NB4 (cell line): ENCODE measurements at regions not wholly inside any gene's neighbourhood (a gene's known extent, or its start where the extent isn't known, plus 50 kb on each side); places are given as distances from the start of the nearest gene placed in this dataset.
A peak's percentile ranks its signal among the peaks of the same experiment; 100 is the strongest.

Source experiments
- DNase-seq: peaks from one replicate; pipeline ENCODE4 v3.0.0; 2010; ENCODE audit warnings: low read depth
- H3K4me3 ChIP-seq: one replicate; pipeline ENCODE4 v1.5.1; 2011; ENCODE audit warnings: mild to moderate bottlenecking, low read depth, low read length, moderate library complexity
- CTCF ChIP-seq: IDR thresholded peaks from one replicate; pipeline ENCODE4 v1.5.1; 2012; ENCODE audit warnings: low read depth, low read length
- MAX ChIP-seq: IDR thresholded peaks from 2 replicates; pipeline ENCODE4 v1.6.1; 2011; ENCODE audit warnings: low read depth, low read length
- MYC ChIP-seq: IDR thresholded peaks from 2 replicates; pipeline ENCODE4 v1.6.1; 2011; ENCODE audit warnings: low read depth, low read length
- POLR2A ChIP-seq: IDR thresholded peaks from 2 replicates; pipeline ENCODE4 v1.6.1; 2011; ENCODE audit warnings: mild to moderate bottlenecking; ENCODE audit not compliant: insufficient read length; ENCODE audit errors: extremely low read depth

- TF ChIP-seq POLR2A (no peak), CTCF (no peak), MAX (no peak), MYC (no peak)
- no peak for DNase-seq
- no peak overlapping the region for H3K4me3 ChIP-seq
These were observed 229.8 kb upstream of the HS6ST1 start for GRCh38 chr2:128548461-128548891.

GRCh38 chr2:128549094-128549493 lies 230.4 kb upstream of the HS6ST1 start:
- no peak overlapping the region for H3K4me3 ChIP-seq
- TF ChIP-seq POLR2A (no peak), CTCF (no peak), MYC (no peak), MAX (no peak)
- DNase-seq, result peak; percentile 28

GRCh38 chr2:128549646-128550260 lies 231.1 kb upstream of the HS6ST1 start:
- no peak overlapping the region for H3K4me3 ChIP-seq
- no peak for DNase-seq
- TF ChIP-seq POLR2A (no peak), MAX (no peak), CTCF (no peak), MYC (no peak)

GRCh38 chr2:128550389-128550788 lies 231.7 kb upstream of the HS6ST1 start:
- TF ChIP-seq MAX, result no peak
- TF ChIP-seq MYC, result no peak
- TF ChIP-seq POLR2A, result no peak
- no peak for TF ChIP-seq CTCF
- DNase-seq, result no peak
- no peak overlapping the region for H3K4me3 ChIP-seq

- H3K4me3 ChIP-seq, result no peak overlapping the region
- TF ChIP-seq MAX, result no peak
- TF ChIP-seq MYC, result no peak
- TF ChIP-seq CTCF, result no peak
- no peak for TF ChIP-seq POLR2A
- no peak for DNase-seq
These were observed 232.2 kb upstream of the HS6ST1 start for GRCh38 chr2:128550801-128551416.

- H3K4me3 ChIP-seq, result no peak overlapping the region
- DNase-seq, result no peak
- TF ChIP-seq POLR2A, result no peak
- no peak for TF ChIP-seq MYC
- TF ChIP-seq CTCF, result no peak
- TF ChIP-seq MAX, result no peak
These were observed 232.8 kb upstream of the HS6ST1 start for GRCh38 chr2:128551435-128551834.
